ENCODE measurements at regions not wholly inside any gene's neighbourhood (a gene's known extent, or its start where the extent isn't known, plus 50 kb on each side); places are given as distances from the start of the nearest gene placed in this dataset.

GRCh38 chr15:20358066-20358778 is 183.4 kb downstream of the GOLGA6L6 start:
- Histone ChIP-seq H3K27ac (ENCODE audit: low read length) (0 out of 2 replicates have a peak overlapping the region, but pooled peaks have one; percentile 16), H3K9ac (ENCODE audit: low read depth, low read length) (no peak overlapping the region), H3K4me1 (ENCODE audit: insufficient read depth, low read length) (peaks cover 11% of the 10 kb centered on the region), H4K20me1 (ENCODE audit: insufficient read depth, low read length) (no peaks in the 10 kb centered on the region), H2AFZ (ENCODE audit: low read depth, low read length) (no peak overlapping the region), H3K27me3 (ENCODE audit: insufficient read depth, low read length, poor library complexity) (no peaks in the 10 kb centered on the region), H3K4me3 (ENCODE audit: low read depth in 1 of 2, low read length in 2 of 2) (no peak overlapping the region), H3K9me3 (ENCODE audit: insufficient read depth, low read length, severe bottlenecking) (no peaks in the 10 kb centered on the region), H3K4me2 (ENCODE audit: insufficient read depth, low read length) (no peak overlapping the region), H3K36me3 (ENCODE audit: insufficient read depth, low read length) (no peaks in the 10 kb centered on the region), H3K79me2 (ENCODE audit: insufficient read depth, low read length) (no peaks in the 10 kb centered on the region)
- DNase-seq = no peak
- no peak for ATAC-seq (ENCODE audit: insufficient read depth, low read depth)
- no peak for TF ChIP-seq EZH2 (IDR thresholded peaks at IDR 0.05; ENCODE audit: borderline replicate concordance, low read depth, low read length, severe bottlenecking)
- TF ChIP-seq CTCF (IDR thresholded peaks at IDR 0.05; ENCODE audit: borderline replicate concordance, extremely low read depth, low read length, poor library complexity, severe bottlenecking) = no peak

- Histone ChIP-seq H2AFZ (ENCODE audit: low read depth, low read length) (no peak overlapping the region), H3K79me2 (ENCODE audit: insufficient read depth, low read length) (no peaks in the 10 kb centered on the region), H3K27ac (ENCODE audit: low read length) (0 out of 2 replicates have a peak overlapping the region, but pooled peaks have one; percentile 16), H3K36me3 (ENCODE audit: insufficient read depth, low read length) (no peaks in the 10 kb centered on the region), H4K20me1 (ENCODE audit: insufficient read depth, low read length) (no peaks in the 10 kb centered on the region), H3K9ac (ENCODE audit: low read depth, low read length) (no peak overlapping the region), H3K4me1 (ENCODE audit: insufficient read depth, low read length) (peaks cover 11% of the 10 kb centered on the region), H3K9me3 (ENCODE audit: insufficient read depth, low read length, severe bottlenecking) (no peaks in the 10 kb centered on the region), H3K27me3 (ENCODE audit: insufficient read depth, low read length, poor library complexity) (no peaks in the 10 kb centered on the region), H3K4me2 (ENCODE audit: insufficient read depth, low read length) (no peak overlapping the region), H3K4me3 (ENCODE audit: low read depth in 1 of 2, low read length in 2 of 2) (no peak overlapping the region)
- TF ChIP-seq EZH2 (IDR thresholded peaks at IDR 0.05; ENCODE audit: borderline replicate concordance, low read depth, low read length, severe bottlenecking) (no peak), CTCF (IDR thresholded peaks at IDR 0.05; ENCODE audit: borderline replicate concordance, extremely low read depth, low read length, poor library complexity, severe bottlenecking) (no peak)
- ATAC-seq (ENCODE audit: insufficient read depth, low read depth) = no peak
- peak; percentile 8 for DNase-seq
Measured at GRCh38 chr15:20357481-20358065, 184.0 kb downstream of the GOLGA6L6 start.

GRCh38 chr15:20356911-20357480 is 184.6 kb downstream of the GOLGA6L6 start:
- H3K27me3 ChIP-seq (ENCODE audit: insufficient read depth, low read length, poor library complexity) = no peaks in the 10 kb centered on the region
- H3K9ac ChIP-seq (ENCODE audit: low read depth, low read length) = peak overlapping the region; percentile 43
- H3K9me3 ChIP-seq (ENCODE audit: insufficient read depth, low read length, severe bottlenecking) = no peaks in the 10 kb centered on the region
- H3K4me1 ChIP-seq (ENCODE audit: insufficient read depth, low read length) = peaks cover 11% of the 10 kb centered on the region
- H3K4me3 ChIP-seq (ENCODE audit: low read depth in 1 of 2, low read length in 2 of 2) = peak overlapping the region in 1 of 2 experiments; percentile 44; a peak in 2 of 4 replicates
- DNase-seq (no peak), ATAC-seq (ENCODE audit: insufficient read depth, low read depth) (peak; percentile 29)
- no peaks in the 10 kb centered on the region for H3K79me2 ChIP-seq (ENCODE audit: insufficient read depth, low read length)
- H3K36me3 ChIP-seq (ENCODE audit: insufficient read depth, low read length) = no peaks in the 10 kb centered on the region
- H4K20me1 ChIP-seq (ENCODE audit: insufficient read depth, low read length) = no peaks in the 10 kb centered on the region
- no peak for TF ChIP-seq CTCF (IDR thresholded peaks at IDR 0.05; ENCODE audit: borderline replicate concordance, extremely low read depth, low read length, poor library complexity, severe bottlenecking)
- H3K4me2 ChIP-seq (ENCODE audit: insufficient read depth, low read length) = peak overlapping the region; percentile 75
- peak overlapping the region; percentile 69 for H3K27ac ChIP-seq (ENCODE audit: low read length)
- H2AFZ ChIP-seq (ENCODE audit: low read depth, low read length) = peak overlapping the region; percentile 77

Measured in DND-41 (cell line).